MM.1S (cell line): ENCODE measurements at regions not wholly inside any gene's neighbourhood (a gene's known extent, or its start where the extent isn't known, plus 50 kb on each side); places are given as distances from the start of the nearest gene placed in this dataset.

ENCODE experiments used
- CTCF ChIP-seq: fragments of 300-600 bp; sonication (generic); IDR thresholded peaks from 2 replicates; pipeline ENCODE4 v1.5.1; 2016; ENCODE audit warnings: antibody characterized with exemption, low read length, mixed read lengths
- EZH2 ChIP-seq: fragments of 300-600 bp; sonication (generic); optimal IDR thresholded peaks from 2 replicates; pipeline ENCODE3; 2017; ENCODE audit warnings: low read depth, mild to moderate bottlenecking, antibody characterized with exemption, low read length, mixed read lengths

- TF ChIP-seq CTCF = no peak
- TF ChIP-seq EZH2 = no peak
Observed at GRCh38 chr1:95753382-95754016, 519.5 kb downstream of the RWDD3 start.
